Natural killer cell (primary cell): ENCODE measurements at regions not wholly inside any gene's neighbourhood (a gene's known extent, or its start where the extent isn't known, plus 50 kb on each side); places are given as distances from the start of the nearest gene placed in this dataset.

Experiments
- ATAC-seq, 3 donors: fragments of 150-1000 bp in 2 of 3; fragments of 200-7000 bp in 1 of 3; cut with Tn5 transposase; 1 replicate in 1 of 3; 2 replicates in 2 of 3; pipeline ENCODE4 v1.10.0; 2021; ENCODE audit warnings: mild to moderate bottlenecking in 2 of 3, moderate library complexity in 2 of 3
- DNase-seq, 2 donors: peaks; one replicate each; pipeline versions ENCODE4 v3.0.0 to v3.0.0-alpha.2; 2013 to 2021; ENCODE audit warnings: mixed read lengths in 1 of 2
- H3K27ac ChIP-seq: one replicate; pipeline ENCODE4 v1.5.1; 2013; ENCODE audit warnings: mild to moderate bottlenecking, low read length
- H3K27me3 ChIP-seq: one replicate; pipeline ENCODE4 v1.6.1; 2013; ENCODE audit warnings: low read length; ENCODE audit not compliant: control insufficient read depth, insufficient read depth
- H3K36me3 ChIP-seq: one replicate; pipeline ENCODE4 v1.6.1; 2013; ENCODE audit warnings: low read length; ENCODE audit not compliant: control insufficient read depth, insufficient read depth
- H3K4me1 ChIP-seq: one replicate; pipeline ENCODE4 v1.6.1; 2013; ENCODE audit warnings: low read length; ENCODE audit not compliant: control insufficient read depth, insufficient read depth
- H3K4me3 ChIP-seq: one replicate; pipeline ENCODE4 v1.5.1; 2013; ENCODE audit warnings: low read length
- H3K9me3 ChIP-seq: one replicate; pipeline ENCODE4 v1.6.1; 2013; ENCODE audit warnings: low read length; ENCODE audit not compliant: control insufficient read depth, insufficient read depth
- H3K27ac Mint-ChIP-seq, 2 donors: one replicate each; pipeline ENCODE4 v1.8.0; 2022; ENCODE audit warnings: mild to moderate bottlenecking in 2 of 2, mixed read lengths in 2 of 2, moderate library complexity in 1 of 2
- H3K27me3 Mint-ChIP-seq, 2 donors: one replicate each; pipeline ENCODE4 v1.8.0; 2022; ENCODE audit warnings: low read depth in 2 of 2, mixed read lengths in 2 of 2
- H3K36me3 Mint-ChIP-seq: one replicate; pipeline ENCODE4 v1.8.0; 2022; ENCODE audit warnings: mixed read lengths
- H3K4me1 Mint-ChIP-seq, 2 donors: one replicate each; pipeline ENCODE4 v1.8.0; 2022; ENCODE audit warnings: mixed read lengths in 2 of 2
- H3K4me3 Mint-ChIP-seq: one replicate; pipeline ENCODE4 v1.8.0; 2022; ENCODE audit warnings: mild to moderate bottlenecking, moderate library complexity, mixed read lengths
- H3K9me3 Mint-ChIP-seq, 2 donors: one replicate each; pipeline ENCODE4 v1.8.0; 2022; ENCODE audit warnings: mixed read lengths in 2 of 2
- WGBS: methylation state at CpG from one replicate; pipeline ENCODE4 v1.1.7; 2013; ENCODE audit warnings: missing lambda C conversion rate; ENCODE audit not compliant: insufficient coverage; 5-methylcytosine and 5-hydroxymethylcytosine counted together
- intact Hi-C: fragments of 100-400 bp; cut with micrococcal nuclease; formaldehyde crosslinking; loops from one replicate; pipeline ENCODE4 v1.14.2; 2022
- TF ChIP-seq, protein P1 (sequence below): fragments of 200-600 bp; IDR thresholded peaks from one replicate; pipeline ENCODE4 v1.8.0; 2022; ENCODE audit warnings: antibody characterized with exemption

DNA sequence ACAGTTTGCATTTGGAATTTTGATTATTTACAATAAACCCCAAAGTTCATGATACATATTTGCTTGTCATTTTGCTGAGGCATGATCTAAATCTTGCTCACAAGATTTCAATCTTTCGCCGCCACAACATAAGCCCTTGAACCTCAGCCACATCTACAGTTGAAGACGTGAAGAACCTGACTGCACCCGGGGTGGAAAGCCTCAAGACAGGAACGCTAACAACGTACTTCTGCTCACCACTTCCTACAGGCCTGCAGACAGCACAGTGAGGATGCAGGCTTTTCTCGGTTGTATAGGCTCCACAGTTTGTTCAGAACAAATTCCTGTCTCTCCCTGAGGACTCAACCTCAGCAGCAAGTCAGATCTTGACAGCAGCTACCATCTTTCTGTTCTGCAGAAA lies 393.8 kb upstream of the PRKCQ start:
- Mint-ChIP-seq H3K36me3 (no peaks in the 10 kb centered on the region), H3K4me3 (peak overlapping the region; percentile 66), H3K9me3 (no peaks in the 10 kb centered on the region), H3K27ac (peak overlapping the region; percentile 70 to 72), H3K27me3 (no peaks in the 10 kb centered on the region), H3K4me1 (peaks cover 47 to 57% of the 10 kb centered on the region in 2 donors)
- Histone ChIP-seq H3K27me3 (no peaks in the 10 kb centered on the region), H3K4me3 (no peak overlapping the region), H3K27ac (peak overlapping the region; percentile 39), H3K4me1 (peaks cover 13% of the 10 kb centered on the region), H3K9me3 (no peaks in the 10 kb centered on the region), H3K36me3 (no peaks in the 10 kb centered on the region)
- TF ChIP-seq, protein P1, sequence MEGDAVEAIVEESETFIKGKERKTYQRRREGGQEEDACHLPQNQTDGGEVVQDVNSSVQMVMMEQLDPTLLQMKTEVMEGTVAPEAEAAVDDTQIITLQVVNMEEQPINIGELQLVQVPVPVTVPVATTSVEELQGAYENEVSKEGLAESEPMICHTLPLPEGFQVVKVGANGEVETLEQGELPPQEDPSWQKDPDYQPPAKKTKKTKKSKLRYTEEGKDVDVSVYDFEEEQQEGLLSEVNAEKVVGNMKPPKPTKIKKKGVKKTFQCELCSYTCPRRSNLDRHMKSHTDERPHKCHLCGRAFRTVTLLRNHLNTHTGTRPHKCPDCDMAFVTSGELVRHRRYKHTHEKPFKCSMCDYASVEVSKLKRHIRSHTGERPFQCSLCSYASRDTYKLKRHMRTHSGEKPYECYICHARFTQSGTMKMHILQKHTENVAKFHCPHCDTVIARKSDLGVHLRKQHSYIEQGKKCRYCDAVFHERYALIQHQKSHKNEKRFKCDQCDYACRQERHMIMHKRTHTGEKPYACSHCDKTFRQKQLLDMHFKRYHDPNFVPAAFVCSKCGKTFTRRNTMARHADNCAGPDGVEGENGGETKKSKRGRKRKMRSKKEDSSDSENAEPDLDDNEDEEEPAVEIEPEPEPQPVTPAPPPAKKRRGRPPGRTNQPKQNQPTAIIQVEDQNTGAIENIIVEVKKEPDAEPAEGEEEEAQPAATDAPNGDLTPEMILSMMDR, result no peak
- WGBS, result 4% methylated on average over 7 of the region's 7 CpGs
- DNase-seq, result peak; percentile 24 to 59
- intact Hi-C loops, result loop anchor here (5.0 kb wide), 1 partner anchor 47 kb away; no protein-coding TSS in a partner anchor
- peak; percentile 89 to 97 (median 89) for ATAC-seq

- 92% methylated on average over 6 of the region's 6 CpGs for WGBS
- Mint-ChIP-seq H3K36me3 (no peaks in the 10 kb centered on the region), H3K27me3 (no peaks in the 10 kb centered on the region), H3K27ac (peak overlapping the region in 1 of 2 donors; percentile 72), H3K9me3 (no peaks in the 10 kb centered on the region), H3K4me3 (no peak overlapping the region), H3K4me1 (peaks cover 41 to 51% of the 10 kb centered on the region in 2 donors)
- TF ChIP-seq, protein P1, result no peak
- Histone ChIP-seq H3K4me3 (no peak overlapping the region), H3K4me1 (peaks cover 13% of the 10 kb centered on the region), H3K27me3 (no peaks in the 10 kb centered on the region), H3K36me3 (no peaks in the 10 kb centered on the region), H3K27ac (no peak overlapping the region), H3K9me3 (no peaks in the 10 kb centered on the region)
- no peak for ATAC-seq
- intact Hi-C loops, result loop anchor here (5.0 kb wide), 1 partner anchor 45 kb away; no protein-coding TSS in a partner anchor
- DNase-seq, result no peak
Observed at GRCh38 chr10:6972226-6972625, 392.1 kb upstream of the PRKCQ start.

- Mint-ChIP-seq H3K4me1 (peaks cover 37 to 38% of the 10 kb centered on the region in 2 donors), H3K27me3 (no peaks in the 10 kb centered on the region), H3K36me3 (no peaks in the 10 kb centered on the region), H3K4me3 (no peak overlapping the region), H3K9me3 (no peaks in the 10 kb centered on the region), H3K27ac (no peak overlapping the region)
- H3K27ac ChIP-seq, result no peak overlapping the region
- H3K9me3 ChIP-seq, result no peaks in the 10 kb centered on the region
- H3K36me3 ChIP-seq, result no peaks in the 10 kb centered on the region
- intact Hi-C loops, result loop anchor here (5.0 kb wide), 1 partner anchor 42 kb away; no protein-coding TSS in a partner anchor
- peaks cover 13% of the 10 kb centered on the region for H3K4me1 ChIP-seq
- ATAC-seq, result no peak
- 92% methylated on average over 3 of the region's 4 CpGs for WGBS
- no peak for DNase-seq
- H3K4me3 ChIP-seq, result no peak overlapping the region
- H3K27me3 ChIP-seq, result no peaks in the 10 kb centered on the region
- TF ChIP-seq, protein P1, result no peak
Observed at GRCh38 chr10:6969659-6970058, 389.6 kb upstream of the PRKCQ start.

DNA sequence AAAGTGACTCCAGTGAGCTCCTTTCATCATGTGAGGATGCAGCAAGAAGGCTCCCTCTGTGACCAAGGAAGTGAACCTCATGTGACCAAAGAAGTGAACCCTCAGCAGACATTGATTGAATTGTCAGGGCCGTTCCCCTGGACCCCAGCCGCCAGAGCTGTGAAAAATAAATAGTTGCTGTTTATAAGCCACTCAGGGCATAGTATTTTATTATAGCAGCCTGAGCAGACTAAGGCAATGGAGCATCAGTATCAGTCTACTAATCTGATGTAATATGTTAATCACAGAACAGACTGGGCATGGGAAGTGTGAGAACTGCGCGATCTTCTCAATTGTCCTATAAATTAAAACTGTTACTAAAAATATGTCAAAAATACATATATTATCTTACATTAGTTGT lies 384.5 kb upstream of the PRKCQ start:
- DNase-seq, result no peak
- no peak overlapping the region for H3K27ac Mint-ChIP-seq
- no peak overlapping the region for H3K4me3 Mint-ChIP-seq
- H3K4me3 ChIP-seq, result no peak overlapping the region
- no peaks in the 10 kb centered on the region for H3K36me3 ChIP-seq
- no peak for ATAC-seq
- H3K9me3 Mint-ChIP-seq, result no peaks in the 10 kb centered on the region
- H3K36me3 Mint-ChIP-seq, result no peaks in the 10 kb centered on the region
- no peaks in the 10 kb centered on the region for H3K9me3 ChIP-seq
- H3K27me3 Mint-ChIP-seq, result peaks cover 0 to 4% of the 10 kb centered on the region in 2 donors
- H3K27me3 ChIP-seq, result no peaks in the 10 kb centered on the region
- H3K27ac ChIP-seq, result no peak overlapping the region
- intact Hi-C loops, result loop anchor here (5.0 kb wide), 1 partner anchor 33 kb away; no protein-coding TSS in a partner anchor
- 90% methylated on average over 2 of the region's 4 CpGs for WGBS
- no peaks in the 10 kb centered on the region for H3K4me1 ChIP-seq
- TF ChIP-seq, protein P1, result no peak
- H3K4me1 Mint-ChIP-seq, result peaks cover 24 to 35% of the 10 kb centered on the region in 2 donors
